DMS153 treated with DMSO at 0.1 percent for 48 hours (cell line): ENCODE measurements at regions not wholly inside any gene's neighbourhood (a gene's known extent, or its start where the extent isn't known, plus 50 kb on each side); places are given as distances from the start of the nearest gene placed in this dataset.

Experiments used
- DNase-seq: peaks from one replicate; lab custom pipeline; 2025; ENCODE audit not compliant: unreplicated experiment; lab: John Stamatoyannopoulos, UW

DNA sequence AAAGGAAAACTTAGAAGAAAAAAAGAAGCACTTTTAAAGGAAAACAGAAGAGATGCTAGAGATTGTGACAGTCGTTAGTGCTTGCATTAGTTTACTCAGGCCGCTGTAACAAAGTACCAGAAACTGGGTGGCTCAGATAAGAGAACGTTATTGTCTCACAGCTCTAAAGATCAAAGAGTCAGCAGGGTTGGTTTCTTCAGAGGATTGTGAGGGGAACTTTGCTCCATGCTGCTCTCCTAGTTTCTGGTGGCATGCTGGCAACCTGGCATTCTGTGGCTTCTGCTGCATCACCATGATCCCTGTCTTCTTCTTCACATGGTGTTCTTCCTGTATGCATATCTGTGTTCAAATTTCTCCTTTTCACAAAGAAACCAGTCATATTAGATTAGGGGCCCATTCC lies 119.4 kb upstream of the PLEKHA5 start:
- DNase-seq = no peak

DNA sequence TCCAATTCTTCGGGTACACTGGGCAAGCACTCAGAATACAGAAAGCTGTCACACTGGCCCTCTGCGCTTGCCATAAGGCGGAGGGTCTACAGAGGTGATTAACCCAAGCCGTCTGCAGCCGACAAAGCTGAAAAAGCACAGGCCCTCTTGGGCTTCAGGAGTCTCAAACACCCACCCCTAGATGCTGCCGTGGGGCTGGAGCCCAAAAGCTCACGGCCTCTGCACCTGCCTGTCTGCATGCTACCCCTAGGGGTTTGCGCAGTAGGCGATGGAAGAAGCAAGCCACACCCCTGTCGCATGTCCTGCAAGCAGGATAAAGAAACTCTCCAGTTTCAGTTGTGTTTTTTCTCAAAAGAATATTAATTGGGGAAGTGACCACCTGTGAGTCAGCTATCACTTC lies 118.8 kb upstream of the PLEKHA5 start:
- no peak for DNase-seq

DNA sequence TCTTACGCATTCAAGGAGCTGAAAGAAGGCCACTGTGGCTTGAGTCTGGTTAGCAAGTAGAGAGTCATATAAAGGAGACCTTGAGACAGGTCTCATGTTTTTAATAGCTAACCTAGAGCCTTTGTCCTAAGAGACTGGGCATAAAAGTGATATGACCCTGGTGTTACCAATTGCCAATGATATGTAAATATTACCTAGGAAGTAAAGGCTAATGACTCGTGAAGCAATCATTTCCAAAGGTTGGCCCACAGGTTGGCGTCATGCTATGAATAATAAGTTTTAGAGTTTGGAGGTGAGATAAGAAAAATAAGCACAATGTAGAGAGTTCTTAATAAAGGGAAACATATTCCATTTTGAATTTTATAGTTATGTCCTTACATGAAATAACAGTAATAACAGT lies 116.6 kb upstream of the PLEKHA5 start:
- DNase-seq = no peak

DNA sequence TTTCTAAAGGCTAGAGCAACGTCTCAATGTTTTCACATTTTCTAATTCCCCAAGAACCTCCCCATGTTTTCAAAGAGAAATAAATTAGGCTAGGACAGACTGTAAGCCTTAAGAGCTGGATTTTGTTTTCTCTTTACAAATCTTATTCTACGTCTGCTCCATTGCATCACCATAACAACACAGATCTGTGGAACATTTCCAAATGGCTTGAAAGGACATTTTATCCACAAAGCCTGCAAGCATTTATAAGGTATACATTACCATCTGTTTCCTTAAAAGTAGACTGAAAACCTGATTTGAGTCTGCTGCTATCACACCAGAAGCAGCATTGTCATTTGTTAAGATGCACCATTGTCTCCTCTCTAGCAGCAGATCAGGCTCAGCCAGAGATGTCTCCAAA lies 115.3 kb upstream of the PLEKHA5 start:
- DNase-seq = no peak

DNA sequence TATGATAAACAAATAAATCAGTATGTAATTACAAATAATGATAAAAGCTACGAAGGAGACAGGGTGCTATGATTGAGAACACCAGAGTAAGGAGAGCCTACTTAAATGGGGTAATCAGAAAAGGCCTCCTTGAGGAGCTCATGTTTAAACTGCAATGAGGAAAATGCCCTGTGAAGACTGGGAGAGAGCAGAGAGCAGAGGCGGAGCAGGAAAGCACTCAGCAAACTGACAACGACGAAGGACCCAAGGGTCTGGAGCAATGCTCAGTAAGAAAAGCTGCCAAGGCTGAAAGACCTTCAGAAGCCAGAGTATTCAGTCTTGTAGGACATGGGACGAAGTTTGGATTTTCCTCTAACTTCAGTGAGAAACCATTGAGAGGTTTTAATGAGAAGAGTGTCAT lies 114.2 kb upstream of the PLEKHA5 start:
- DNase-seq = no peak

DNA sequence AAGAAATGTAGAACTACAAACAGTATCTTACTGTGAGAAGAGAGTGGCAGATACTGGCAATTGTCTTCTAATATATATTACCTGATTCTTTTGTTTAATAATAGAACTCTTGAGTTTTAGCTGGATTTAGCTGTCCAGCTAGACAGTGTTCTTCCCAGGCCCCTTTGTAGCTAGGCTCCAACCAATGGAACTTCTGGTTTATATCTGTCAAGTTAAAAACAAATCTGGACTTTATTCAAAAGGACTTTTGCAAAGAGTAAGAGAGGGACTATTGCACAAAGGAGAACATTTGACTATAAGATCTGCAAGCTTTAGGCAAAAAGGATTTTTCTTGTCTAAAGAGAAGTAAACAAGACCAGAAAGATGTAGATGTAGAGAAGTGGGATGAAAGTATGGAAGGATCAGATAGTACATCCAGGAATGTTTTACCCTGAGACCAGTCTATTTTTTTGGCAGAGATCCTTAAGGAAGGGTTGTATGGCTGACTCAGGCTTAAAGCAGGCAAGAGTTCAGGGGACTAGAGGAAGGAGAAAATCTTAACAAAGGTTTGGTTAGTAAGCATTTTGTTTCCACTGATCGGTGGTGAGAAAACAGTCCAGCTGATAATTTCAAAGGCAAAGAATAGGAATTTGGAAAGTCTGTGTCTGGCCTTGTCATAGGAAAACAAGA lies 111.1 kb upstream of the PLEKHA5 start:
- DNase-seq = no peak

DNA sequence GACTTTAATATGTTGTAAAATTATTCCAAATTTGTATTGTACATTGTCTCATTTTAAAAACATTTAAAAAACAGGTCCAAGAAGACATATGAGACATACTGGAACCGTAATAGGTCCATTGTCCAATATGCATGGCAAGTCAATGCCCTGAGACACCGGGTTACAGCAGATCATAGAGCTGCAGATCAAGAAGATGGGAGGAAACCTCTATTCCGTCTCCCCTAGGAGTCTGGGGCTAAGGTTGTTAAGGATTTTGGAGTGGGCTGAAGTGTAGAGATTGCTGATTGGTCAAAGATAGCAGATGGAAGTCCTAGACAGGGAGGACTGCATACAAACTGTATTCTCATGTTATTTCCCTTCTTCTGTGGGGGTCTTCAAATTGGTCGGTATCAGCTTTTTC lies 108.3 kb upstream of the PLEKHA5 start:
- DNase-seq = no peak

DNA sequence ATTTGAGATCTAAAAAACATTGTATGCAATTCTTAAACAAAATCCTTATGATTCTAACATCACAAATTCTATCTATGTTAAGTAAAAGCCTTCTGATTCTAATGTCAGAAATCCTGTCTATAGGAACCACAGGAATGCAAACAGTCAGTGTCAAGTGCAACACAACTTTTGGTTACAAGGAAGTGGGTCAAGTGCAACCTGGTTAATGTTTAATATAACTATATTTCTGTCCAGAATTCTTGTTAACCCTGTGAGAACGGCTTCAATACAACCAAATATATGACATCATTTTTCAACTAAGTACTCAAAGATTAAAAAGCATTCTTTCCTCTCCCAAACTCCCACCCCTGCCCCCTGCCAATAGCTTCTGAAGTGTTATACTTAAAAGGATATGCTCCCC lies 107.9 kb upstream of the PLEKHA5 start:
- DNase-seq = no peak

DNA sequence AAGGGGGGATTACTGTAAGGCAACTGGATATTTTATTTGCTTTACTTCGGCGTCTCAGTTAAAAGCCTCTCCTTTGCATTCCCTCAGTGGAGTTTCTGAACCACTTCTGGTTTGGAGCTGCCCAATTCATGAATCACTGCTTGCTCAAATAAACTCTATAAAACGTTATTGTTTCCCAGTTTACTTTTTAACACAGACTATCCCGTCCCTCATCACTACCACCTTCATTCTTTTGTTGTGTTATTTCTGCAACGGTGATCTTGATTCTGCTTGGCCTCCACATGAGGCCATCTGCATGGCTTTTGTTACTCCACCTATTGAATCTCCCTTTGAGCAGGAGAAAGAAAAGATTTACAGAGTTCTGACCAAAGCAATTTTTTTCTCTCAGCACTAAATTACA lies 104.0 kb upstream of the PLEKHA5 start:
- no peak for DNase-seq

DNA sequence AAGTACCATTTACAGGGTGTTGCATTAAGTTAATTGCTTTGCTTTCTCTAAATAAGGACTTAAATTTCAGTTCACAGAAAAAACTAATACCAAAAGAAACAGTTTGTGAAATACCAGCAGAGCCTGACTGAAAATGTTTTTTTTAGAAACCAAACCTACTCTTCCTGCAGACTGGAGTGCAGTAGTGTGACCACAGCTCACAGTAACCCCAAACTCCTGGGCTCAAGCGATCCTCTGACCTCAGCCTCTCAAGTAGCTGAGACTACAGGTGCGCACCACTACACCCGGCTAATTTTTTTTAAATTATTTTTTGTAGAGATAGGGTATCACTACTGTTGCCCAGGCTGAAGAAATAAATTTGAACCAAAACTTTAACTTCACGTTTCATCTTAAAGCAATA lies 103.5 kb upstream of the PLEKHA5 start:
- no peak for DNase-seq

DNA sequence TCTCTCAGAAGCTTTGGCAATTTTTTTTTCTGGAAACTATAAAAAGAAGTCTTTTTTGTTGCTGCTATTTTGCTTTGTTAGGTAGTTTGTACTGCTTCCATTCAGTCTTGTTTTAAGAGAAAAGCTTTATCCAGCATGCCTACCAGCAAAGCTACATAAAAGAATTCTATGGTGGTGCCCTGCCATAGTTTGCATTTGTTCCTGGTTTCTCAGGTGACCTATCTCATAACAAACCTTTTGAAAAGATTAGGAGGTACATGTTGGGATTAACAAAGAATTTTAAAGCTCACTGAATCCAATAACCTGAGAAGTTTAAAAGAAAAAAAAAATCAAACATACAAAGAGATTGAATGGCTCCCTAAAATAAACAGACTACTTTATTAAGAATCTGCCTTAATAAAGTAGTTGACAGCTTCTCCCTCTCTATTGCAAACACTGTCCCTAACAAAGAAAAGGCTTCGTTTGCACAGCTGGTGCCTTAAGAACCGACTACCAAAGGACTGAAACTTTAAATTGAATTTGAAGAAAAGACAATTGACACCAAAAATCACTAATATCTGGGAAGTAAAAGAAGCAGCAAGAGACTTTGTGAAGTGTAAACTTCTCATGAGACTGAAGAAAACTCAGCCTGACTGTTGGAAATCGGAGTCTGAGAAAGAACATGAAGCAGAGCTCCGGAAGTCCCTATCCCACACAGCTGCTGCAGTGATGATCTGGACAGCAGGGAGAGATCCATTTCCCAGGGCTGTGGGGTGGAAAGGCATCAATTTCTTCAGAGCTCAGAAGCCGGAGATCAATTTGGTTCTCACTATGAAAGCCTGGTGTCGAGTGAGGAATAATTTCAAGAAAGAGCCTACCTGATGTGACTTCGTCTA lies 102.7 kb upstream of the PLEKHA5 start:
- no peak for DNase-seq

DNA sequence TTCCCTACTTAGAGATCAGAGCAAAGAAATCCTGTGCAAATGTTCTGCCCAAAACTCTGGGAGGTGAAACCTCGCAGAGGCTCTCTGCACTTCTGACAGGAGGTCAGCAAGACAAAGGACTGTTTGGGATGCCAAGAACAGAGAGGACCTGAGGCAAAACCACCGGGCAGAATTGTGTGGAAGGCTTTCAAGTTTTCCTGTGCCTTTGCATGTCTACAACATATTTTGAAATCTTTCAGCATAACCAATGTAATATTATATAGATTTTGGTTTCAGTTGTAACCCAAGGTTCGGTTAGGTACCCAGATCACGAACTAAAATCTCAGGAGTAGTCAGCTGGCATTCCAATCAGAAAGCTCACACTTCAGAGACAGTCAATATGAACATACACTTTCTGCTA lies 99.4 kb upstream of the PLEKHA5 start:
- no peak for DNase-seq

DNA sequence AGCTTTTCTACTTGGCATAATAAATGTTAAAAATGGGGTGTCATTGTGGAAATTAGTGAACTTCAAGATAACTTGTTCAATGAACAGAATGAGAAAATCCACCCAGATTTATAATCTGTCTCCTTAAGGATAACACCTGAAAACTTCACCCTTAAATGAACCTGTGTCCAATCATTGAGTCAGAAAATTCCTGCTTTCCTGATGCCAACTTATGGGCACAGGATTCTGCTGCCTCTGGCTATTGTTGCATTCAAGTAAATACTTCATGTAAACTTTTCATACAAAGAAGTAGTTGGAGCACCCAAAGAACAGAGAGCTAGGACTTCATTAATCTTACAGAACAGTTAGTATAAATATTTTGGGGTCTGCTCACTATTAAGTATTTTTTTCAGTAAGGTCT lies 98.9 kb upstream of the PLEKHA5 start:
- no peak for DNase-seq

DNA sequence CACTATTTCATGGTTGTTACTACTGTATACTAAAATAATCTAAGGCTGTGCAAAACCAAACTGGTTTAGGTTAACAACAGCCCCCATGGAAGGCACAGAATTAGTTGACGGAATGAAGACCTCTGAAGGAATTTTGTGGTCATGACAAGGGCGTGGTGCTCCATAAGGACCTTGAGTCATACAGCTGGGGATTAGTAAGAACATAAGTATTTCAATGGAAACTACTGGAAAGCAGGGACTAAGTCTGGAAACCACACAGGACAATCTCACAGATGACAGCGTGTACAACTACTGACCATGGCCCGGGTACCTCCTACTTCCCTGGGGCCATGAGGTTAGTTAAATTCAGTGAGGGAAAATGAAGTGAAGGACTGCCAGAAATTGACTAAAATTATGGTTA lies 98.5 kb upstream of the PLEKHA5 start:
- DNase-seq = no peak

DNA sequence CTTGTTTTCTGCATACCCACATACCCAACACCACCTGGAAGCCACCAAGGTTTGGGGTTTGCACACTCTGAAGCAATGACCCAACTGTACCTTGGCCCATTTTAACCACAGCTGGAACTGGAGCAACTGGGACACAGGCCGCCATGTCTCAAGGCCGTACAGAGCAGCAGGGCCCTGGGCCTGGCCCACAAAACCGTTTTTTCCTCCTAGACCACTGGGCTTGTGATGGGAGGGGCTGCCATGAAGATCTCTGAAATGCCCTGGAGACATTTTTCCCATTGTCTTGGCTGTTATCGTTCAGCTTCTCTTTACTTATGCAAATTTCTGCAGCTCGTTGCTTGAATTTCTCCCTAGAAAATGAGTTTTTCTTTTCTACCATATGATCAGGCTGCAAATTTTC lies 96.7 kb upstream of the PLEKHA5 start:
- no peak for DNase-seq

DNA sequence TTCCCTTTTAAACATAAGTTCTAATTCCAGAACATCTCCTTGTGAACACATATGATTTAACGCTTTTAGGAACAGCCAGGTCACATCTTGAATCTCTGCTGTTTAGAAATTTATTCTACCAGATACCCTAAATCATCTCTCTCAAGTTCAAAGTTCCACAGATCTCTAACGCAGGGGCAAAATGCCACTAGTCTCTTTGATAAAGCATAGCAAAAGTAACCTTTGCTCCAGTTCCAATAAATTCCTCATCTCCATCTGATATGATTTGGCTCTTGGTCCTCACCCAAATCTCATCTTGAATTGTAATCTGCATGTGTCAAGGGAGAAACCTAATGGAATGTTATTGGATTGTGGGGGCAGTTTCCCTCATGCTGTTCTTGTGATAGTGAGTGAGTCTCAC lies 96.3 kb upstream of the PLEKHA5 start:
- DNase-seq = no peak

DNA sequence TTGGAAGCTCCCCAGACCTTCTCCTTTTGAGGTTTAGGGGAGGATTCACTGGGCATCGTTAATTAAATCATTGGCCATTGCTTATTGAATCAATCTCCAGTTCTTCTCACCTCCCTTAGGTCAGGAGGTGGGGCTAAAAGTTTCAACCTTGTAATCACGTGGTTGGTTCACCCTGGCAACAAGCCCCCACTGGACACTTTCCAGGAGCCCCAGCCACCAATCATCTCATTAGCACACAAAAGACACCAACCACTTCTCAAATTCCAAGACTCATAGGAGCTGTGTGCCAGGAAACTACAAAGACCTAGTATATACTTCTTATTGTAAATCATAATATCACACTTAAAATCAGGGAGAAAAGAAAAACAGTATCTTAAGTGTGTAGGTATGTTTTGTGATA lies 94.6 kb upstream of the PLEKHA5 start:
- DNase-seq = no peak

DNA sequence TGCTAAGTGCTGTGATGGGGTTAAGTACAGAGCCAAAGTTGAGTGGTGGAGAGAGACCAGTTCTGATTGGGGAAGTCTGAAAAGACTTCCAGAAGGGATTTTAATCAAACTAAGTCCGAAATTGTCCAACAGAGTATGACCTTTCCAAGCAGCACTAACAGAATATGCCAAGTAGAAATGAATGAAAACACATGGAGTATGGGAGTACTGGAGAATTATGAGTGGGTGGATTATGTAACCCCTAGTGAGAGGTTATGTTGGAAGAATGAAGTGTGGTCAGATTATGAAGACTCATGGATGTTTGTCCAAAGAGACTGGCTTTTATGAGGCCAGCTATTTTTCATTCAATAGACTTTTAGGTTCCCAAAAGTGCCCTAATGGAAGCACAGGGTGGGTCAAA lies 94.0 kb upstream of the PLEKHA5 start:
- no peak for DNase-seq

DNA sequence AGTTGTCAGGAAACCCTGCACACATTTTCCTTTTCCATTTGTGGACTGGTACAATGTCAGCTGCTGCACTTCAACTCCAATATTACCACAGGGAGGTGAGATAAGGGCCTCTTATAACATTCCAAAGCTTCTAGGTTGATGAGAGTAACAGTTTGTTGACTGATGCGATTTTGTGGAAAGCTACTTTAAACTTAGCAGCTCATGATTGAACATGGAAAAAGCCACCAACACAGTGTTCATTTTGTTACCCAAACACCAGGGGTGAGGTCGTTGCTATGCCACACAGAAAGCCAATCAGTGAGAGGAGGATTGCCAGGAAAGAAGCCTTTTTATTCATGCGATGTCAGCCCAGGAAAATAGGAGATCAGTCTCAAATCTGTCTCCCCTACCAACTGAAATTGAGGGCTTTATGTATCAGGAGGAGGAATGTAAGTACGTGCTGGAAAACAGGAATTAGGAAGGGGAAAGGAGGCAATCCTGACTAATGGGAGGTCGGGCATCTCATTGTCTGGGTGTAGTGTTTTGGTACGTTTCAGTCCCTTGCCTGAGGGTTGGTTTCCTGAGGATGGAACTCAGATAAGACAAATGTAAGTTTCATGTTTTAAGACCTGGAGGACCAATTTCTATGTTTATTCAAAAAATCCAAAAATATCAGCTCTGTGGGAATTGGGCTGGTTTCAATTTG lies 92.7 kb upstream of the PLEKHA5 start:
- DNase-seq = no peak

DNA sequence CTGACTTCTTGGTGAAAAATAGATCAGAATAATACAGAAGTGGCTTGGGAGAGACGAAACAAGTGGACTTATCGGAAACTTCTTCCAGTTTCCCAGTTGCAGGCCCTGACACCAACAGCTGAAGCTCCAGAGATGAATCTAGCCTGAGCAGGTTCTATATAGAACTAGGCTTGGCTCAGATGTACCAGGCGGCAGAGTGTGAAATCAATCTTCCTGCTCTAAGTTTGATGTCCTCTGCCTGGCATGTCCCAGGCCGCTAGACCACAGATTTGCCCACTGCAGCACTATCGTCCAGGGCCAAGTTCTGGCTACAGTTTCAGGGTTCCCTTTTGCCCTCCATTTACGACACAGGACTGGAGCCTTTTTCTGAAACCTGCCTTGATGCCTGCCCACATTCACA lies 91.3 kb upstream of the PLEKHA5 start:
- no peak for DNase-seq

DNA sequence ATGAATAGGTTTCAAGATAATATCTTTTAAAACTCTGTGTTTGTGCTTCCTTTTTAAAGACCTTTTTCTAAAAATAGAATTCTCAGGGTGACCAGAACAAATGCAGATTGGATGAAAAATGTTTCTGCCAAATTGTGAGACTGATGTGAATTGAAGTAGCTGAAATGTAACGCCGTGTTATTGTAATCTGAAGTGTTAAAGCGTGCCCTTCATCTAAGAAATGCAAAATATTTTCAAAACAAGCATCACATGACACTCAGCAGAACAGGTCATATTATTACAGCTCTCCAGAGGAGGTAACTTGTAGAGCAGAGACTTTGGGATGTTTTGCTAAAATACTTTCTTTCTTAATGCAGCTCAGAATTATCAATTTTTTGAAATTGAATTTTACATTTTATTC lies 90.0 kb upstream of the PLEKHA5 start:
- DNase-seq = no peak

DNA sequence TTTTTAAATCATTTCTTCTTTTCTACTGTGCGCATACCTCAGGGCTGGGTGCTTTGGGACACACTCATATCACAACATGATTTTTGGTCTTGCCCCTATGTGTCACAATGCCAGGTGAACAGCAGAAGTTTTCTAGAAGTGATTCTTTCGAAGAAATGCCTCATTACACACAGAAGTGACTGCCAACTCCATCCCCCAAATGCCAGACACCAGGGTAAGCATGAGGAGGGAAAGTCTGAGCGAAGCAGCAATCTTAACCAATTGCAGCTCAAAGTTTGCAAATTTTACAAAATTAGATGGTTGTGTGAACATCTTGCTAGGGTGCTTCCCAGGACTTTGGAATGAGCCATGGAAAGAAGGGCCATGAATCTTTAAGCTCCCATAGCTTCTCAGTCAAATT lies 87.3 kb upstream of the PLEKHA5 start:
- DNase-seq = no peak
